ENCODE measurements at regions not wholly inside any gene's neighbourhood (a gene's known extent, or its start where the extent isn't known, plus 50 kb on each side); places are given as distances from the start of the nearest gene placed in this dataset.

- no peak for DNase-seq
These were observed 437.5 kb upstream of the BOD1L1 start for GRCh38 chr4:14064984-14065383.

- DNase-seq, result no peak
These were observed 437.9 kb upstream of the BOD1L1 start for GRCh38 chr4:14065406-14065805.

GRCh38 chr4:14066979-14067378, 439.5 kb upstream of the BOD1L1 start:
- no peak for DNase-seq

- no peak for DNase-seq
These were observed 442.4 kb upstream of the BOD1L1 start for GRCh38 chr4:14069886-14070285.

- DNase-seq, result no peak
These were observed 442.9 kb upstream of the BOD1L1 start for GRCh38 chr4:14070289-14070880.

GRCh38 chr4:14072506-14072905, 445.0 kb upstream of the BOD1L1 start:
- no peak for DNase-seq

- DNase-seq, result no peak
These were observed 449.3 kb upstream of the BOD1L1 start for GRCh38 chr4:14076776-14077175.

DNA sequence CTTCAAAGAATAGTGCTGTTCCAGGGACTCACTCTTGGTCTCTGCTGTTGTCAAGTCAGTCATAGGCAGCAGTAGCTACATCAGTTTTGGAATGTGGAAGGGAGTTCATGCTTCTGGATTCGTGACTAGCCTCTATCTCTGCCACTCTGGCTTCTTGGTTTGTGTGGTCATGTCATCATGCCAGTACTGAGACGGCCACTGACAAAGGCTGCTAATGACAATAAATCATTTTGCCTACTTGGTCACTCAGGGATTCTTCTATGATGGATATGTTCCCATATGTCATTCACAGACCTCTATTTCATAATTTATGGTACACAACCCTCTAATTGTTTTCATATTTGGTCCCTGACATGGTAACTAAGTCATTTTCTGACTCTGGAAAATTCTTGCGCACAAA, 450.8 kb upstream of the BOD1L1 start:
- DNase-seq, result no peak

GRCh38 chr4:14079601-14080000, 452.1 kb upstream of the BOD1L1 start:
- no peak for DNase-seq

GRCh38 chr4:14083150-14083549, 455.6 kb upstream of the BOD1L1 start:
- no peak for DNase-seq

DNA sequence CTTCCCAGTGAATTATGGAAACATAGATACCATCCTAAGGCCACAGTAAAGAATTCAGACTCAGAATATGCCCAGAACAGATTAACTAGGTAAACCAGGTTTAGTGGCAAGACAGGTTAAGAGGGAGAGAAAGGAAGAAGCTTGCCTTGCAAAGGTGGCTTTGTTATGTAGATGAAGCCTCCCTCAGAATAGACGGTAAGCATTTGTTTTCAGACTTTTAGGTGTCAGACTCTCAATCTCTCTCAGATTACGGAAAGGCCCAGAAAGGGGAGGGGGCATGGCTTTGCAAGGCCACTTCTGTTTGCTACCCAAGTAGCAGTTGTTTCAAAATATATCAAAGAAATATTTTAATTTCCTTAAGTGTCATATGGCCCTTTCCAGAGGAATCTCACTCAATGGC, 457.1 kb upstream of the BOD1L1 start:
- DNase-seq, result no peak

DNA sequence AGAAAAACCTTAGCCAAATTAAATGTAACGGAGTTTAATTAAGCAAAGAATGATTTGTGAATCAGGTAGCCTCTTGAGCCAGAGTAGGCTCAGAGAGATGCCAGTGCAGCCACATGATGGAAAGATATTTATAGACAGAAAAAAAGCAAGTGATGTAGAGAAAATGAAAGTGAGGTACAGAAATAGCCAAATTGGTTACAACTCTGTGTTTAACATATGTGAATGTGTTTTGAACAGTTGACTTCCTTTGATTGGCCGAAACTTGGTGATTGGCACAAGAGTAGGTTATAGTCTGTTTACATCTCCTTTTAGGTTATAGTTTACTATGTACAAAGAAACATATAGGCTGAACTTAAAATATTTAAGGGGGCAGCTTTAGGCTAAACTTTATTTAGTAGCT, 459.9 kb upstream of the BOD1L1 start:
- DNase-seq, result no peak

- no peak for DNase-seq
These were observed 460.4 kb upstream of the BOD1L1 start for GRCh38 chr4:14087921-14088320.

GRCh38 chr4:14091531-14091930, 464.0 kb upstream of the BOD1L1 start:
- no peak for DNase-seq

DNA sequence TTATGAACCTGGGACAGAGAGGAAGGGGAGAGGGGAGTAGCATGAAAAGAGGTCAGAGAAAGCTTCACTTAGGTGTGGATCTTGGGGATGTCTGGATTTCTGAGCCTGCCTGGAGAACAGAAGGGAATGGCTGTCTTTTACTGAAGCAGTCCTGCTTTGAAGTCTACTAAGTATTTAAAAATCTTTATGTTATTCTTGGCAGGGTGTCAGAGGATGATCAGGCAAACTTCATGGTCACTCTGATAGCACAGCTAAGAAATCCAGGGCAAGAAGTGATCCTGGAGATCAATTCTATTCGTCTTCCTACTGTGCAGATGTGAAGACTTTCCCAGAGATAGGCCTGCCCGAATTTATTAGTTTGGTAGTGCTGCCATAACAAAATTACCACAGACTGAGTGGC, 464.4 kb upstream of the BOD1L1 start:
- no peak for DNase-seq

GRCh38 chr4:14092741-14093140, 465.2 kb upstream of the BOD1L1 start:
- no peak for DNase-seq

GRCh38 chr4:14095831-14096230, 468.3 kb upstream of the BOD1L1 start:
- DNase-seq, result no peak

DNA sequence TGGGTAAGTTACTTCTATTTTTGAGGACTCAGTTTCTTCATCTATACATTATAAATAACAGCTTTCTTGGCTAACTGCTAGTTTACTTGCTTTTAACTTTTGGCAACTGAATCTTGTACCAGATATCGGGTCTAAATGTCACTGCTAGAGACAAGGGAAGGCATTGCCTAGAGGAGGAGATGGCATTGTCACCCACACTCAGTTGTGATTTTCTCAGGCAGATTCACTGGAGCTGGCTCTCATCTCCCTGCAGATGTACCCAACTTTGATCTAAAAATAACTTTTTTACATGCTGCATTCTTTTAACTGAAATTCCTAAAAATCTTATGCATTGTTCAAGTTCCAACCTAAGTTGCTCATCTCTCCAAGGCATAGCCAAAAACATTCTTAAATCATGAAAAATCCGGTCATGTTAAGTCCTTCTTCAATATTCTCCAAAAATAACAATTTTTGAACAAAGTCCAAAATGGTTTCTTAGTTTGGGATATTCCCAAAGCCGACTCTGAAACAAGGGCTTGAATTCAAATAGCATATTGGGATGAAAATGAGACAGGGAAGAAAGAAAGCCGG, 469.0 kb upstream of the BOD1L1 start:
- DNase-seq, result no peak

DNA sequence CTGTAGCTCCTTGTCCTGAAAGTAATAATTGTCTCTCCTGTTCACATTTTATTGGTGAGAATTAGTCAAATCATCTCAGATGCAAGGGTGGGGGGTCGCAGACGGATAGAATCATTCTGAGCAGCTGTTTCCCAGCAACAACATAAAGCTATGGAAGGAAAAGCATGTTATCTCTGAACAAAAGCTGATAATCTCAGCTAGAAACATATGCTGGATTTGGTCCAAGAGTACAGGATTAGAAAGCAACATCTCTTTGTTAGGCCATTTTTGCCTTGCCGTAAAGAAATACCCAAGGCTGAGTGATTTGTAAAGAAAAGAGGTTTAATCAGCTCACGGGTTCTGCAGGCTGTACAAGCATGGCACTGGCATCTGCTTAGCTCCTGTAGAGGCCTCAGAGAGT, 472.8 kb upstream of the BOD1L1 start:
- no peak for DNase-seq

GRCh38 chr4:14110407-14110806, 482.9 kb upstream of the BOD1L1 start:
- DNase-seq, result no peak

DNA sequence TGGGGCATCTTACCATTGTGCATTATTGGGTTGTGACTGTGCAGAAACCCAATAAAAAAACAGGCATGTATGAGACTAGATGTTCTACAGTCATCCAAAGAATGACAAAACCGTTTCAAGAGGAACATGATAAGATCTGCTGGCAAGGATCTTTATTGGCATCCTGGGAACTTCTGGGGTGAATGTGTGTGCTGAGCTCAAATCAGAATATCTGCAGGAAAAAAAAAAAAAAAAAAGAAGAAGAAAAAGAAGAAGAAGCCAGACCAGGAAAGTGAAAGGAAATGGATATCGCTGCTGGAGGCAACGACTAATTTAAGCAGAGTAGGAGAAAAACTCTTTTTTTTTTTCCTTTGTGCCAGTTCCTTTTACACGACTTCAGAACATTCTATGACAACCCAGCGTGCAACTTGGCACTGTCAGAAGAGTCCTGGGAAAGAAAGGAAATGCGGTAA, 484.2 kb upstream of the BOD1L1 start:
- no peak for DNase-seq

- no peak for DNase-seq
These were observed 487.6 kb upstream of the BOD1L1 start for GRCh38 chr4:14115106-14115505.

DNA sequence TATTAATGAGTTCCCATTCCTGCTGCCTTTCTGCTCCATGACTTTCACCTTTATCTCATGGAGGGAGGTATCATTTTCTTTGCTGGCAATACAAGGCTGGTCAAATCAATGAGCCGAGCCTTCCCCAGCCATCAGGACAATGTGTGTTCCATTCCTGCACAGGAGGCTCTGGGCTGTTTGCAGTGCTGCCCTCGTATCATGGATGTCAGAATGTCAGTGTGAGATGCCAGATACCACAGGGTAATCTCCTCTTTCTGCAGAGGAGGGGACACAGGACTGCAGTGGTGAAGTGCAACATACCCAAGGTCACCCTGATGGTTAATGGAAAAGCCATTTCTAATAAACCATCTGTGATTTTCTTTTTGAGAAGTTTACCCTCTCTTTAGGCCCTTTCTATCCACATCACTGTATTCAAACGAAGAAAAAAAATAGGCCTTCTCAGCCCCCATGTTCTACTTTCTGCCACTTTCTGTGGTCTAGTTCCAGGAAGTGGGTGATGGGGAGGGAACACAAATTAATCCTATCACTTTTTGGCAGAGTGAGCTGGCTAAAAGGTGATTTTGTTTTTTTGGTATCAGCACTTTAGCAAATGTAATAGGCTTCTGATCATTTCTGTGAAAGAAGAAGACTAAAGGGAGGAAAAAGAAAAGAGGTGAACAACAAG, 490.2 kb upstream of the BOD1L1 start:
- DNase-seq, result no peak

GRCh38 chr4:14124816-14125215, 497.3 kb upstream of the BOD1L1 start:
- no peak for DNase-seq
